GM19239 (cell line): ENCODE measurements at regions not wholly inside any gene's neighbourhood (a gene's known extent, or its start where the extent isn't known, plus 50 kb on each side); places are given as distances from the start of the nearest gene placed in this dataset.
"Not testable (repeated sequence)": the region's sequence is repeated elsewhere in the genome, so short reads cannot be mapped to it uniquely, and the experiment has no call there.

Source experiments
- DNase-seq: peaks from one replicate; pipeline ENCODE4 v3.0.0; 2011; ENCODE audit warnings: low spot score; ENCODE audit not compliant: insufficient read length
- FAIRE-seq: peaks from 2 replicates; lab custom pipeline; 2011; peaks lifted over from hg19 to GRCh38; lab: Jason Lieb, UNC

DNA sequence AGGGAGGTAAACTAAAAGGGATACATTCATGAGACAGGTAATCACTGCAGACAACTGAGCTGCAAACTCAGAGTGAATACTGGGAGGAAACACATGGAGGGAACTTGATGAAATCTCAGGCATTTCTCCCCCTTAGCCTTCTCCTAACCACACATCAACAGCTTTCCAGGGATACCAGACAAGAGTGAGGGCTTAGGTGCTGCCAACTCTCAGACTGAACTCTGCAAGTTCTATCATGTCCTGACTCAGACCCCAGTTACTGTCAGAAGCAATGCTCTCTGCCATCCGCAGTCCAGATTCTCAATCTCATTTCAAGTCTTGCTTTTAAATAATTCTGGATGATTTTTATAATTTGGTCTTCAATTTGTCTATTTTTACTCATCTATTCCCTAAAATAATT lies 267.3 kb downstream of the LTN1 start:
- DNase-seq (no peak), FAIRE-seq (no peak)

DNA sequence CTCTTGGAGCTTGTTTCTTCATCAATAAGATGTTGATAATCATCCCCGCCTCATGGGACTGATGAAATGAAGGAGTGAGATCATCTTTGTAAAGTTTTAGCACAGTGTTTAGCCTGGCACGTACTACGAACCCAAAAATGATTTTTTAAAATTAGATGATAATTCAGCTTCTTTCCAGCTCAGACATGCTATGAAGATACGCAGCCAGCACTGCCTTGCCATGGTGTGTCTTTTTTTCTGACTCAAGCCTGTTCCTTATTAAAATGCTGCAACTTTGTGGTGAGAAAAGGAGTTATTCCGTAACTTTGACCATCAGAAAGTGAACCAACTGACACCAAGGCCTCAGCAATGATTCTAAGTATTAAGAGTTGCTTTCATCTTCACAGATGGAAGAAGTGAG lies 269.0 kb downstream of the LTN1 start:
- DNase-seq (no peak), FAIRE-seq (no peak)

DNA sequence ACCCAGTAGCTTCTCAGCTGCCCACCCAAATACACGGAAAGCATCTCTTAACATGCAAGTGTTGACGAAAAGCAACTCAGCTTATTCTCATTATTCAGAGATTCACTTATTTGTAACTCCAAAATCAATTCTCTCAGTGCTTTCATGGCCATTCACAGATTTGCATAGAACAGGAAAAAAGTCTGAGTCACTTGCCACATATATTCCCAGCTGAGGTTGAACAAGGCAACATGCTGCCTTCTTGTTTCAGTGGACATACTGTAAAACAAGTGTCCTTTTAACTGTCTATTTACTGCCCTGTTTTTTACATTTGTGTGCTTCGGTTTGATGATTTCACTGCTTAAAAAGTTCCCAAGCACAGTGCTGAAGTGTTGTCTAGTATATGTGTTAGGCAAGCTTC lies 273.0 kb downstream of the LTN1 start:
- DNase-seq, result no peak
- FAIRE-seq, result no peak

DNA sequence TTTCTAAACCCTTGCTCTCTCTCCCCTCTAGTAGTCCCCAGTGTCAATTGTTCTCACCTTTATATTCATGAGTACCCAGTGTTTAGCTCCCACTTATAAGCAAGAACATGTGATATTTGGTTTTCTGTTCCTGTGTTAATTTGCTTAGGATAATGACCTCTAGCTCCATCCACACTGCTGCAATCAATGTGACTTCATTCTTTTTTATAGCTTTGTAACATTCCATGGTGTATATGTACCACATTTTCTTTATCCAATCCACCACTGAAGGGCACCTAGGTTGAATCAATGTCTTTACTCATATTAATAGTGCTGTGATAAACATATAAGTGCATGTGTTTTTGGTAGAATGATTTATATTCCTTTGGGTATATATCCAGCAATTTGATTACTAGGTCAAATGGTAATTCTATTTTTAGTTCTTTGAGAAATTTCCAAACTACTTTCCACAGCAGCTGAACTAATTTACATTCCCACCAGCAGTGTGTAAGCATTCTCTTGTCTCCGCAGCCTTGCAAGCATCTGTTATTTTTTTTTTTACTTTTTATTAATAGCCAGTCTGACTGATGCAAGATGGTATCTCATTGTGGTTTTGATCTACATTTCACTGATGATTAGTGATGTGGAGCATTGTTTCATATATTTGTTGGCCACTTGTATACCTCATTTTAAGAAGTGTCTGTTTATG lies 277.8 kb downstream of the LTN1 start:
- FAIRE-seq, result no peak
- no peak for DNase-seq

DNA sequence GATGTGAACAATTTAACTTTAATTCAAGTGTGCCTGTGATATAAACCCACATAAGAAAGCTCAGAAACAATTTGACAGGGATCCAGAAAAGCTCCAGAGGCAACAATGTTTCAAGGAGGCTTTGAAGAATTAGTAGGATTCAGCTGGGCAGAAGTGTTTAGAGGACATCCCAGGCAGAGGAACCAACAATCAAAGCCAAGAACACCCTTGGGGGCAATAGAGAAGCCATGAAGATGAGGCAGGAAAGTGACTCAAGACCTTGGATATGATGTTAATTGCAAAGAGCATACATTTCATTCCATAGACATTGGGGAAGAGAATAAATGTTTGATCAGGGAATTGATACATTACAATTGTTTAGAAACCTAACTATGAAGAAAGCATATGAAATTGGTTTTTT lies 280.3 kb downstream of the LTN1 start:
- no peak for FAIRE-seq
- DNase-seq, result no peak

DNA sequence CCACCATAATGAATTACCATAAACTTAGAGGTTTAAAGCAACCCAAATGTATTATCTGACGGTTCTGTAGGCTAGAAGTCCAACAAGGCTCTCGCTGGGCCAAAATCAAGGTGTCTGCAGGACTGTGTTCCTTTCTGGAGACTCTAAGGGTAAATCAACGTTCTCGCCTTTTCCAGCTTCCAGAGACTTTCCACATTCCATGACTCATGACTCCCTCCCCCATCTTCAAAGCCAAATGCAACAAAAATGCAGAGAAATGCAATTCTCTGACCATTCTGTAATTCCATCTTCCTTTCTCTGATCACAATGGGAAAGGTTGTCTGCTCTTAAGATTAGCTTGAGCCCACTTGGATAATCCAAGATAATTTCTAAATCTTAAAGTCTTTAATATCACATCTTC lies 287.1 kb downstream of the LTN1 start:
- DNase-seq (no peak), FAIRE-seq (no peak)

DNA sequence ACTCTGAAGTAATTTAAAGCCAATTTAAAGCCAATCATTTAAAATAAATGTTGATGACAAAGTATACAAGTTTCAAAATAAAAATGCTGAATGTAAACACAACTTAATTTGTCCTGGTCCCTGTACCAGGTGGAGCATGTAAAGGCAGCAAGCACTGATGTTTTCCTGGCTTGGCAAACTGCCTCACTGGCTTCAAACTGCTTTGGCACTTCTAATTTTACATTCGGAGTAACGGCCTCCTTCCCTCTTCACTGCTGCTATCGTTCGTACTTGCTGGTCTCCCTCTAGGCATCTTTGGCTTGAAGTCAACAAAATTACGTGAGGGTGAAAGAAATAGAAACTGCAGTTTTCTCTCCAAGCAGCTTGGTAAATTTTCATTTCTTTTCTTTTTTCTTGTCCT lies 287.9 kb downstream of the LTN1 start:
- FAIRE-seq (no peak), DNase-seq (no peak)

DNA sequence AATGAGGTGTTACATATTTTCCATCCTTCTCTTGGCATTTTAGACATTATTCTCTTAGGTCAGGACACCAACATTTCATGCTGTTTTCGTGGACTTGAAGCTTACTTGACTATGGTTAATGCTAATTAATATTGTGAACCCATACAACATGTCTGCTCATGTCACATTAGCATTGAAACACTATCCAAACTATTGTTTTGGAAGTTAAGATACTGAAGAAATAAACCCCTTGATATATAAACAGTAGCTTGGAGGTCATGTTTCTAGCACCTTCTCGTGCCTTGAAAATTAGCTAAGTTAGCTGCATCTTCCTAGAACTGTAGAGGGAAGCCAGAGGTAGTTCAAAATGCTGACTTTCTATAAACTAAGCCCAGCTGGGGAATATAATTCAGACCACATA lies 288.8 kb downstream of the LTN1 start:
- DNase-seq (no peak), FAIRE-seq (no peak)

DNA sequence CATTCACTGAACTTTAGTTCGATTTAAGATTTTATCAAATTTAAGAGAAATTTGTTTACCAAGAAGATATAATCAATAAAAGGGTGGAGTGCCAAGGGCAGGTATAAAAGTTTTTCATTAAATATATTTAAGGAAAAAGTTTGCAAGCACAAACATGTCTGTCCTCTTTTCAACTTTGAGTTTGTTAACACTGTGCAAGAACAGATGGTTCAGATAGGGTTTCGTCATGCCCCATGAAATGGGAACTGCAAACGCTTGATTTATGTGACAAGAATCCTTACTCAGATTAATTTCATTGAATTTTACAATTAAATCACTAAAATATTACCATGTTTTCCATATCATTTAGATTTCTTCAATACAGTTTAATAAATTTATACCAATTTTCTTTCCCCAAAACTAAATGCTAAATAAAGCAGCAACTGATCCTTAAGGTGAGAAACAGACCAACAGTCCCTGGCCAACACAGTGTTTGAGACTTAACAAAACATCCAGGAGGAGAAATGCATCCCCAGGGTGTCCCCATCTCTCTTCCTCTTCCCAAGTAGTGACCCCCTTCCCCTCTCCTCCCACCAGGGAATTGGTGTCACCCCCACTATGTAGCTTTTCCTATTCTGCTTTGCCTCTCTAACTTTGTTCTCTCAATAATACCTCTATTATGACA lies 292.9 kb downstream of the LTN1 start:
- no peak for FAIRE-seq
- DNase-seq, result no peak

DNA sequence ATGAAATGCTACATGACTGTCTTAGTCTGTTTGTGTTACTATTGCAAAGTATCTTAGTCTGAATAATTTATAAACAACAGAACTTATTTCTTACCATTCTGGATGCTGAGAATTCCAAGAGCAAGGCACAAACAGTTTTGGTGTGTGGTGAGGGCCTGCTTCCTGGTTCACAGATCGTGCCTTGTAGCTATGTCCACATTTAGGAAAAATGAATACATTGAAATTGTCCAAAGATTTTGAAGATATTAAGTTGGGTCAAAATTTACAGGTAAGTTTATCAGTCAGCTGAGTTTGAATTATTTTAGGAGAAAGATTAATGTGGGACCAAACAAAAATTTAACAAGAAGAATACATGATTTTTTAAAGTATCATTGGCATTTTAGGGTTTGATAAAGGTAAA lies 293.5 kb downstream of the LTN1 start:
- no peak for FAIRE-seq
- no peak for DNase-seq

DNA sequence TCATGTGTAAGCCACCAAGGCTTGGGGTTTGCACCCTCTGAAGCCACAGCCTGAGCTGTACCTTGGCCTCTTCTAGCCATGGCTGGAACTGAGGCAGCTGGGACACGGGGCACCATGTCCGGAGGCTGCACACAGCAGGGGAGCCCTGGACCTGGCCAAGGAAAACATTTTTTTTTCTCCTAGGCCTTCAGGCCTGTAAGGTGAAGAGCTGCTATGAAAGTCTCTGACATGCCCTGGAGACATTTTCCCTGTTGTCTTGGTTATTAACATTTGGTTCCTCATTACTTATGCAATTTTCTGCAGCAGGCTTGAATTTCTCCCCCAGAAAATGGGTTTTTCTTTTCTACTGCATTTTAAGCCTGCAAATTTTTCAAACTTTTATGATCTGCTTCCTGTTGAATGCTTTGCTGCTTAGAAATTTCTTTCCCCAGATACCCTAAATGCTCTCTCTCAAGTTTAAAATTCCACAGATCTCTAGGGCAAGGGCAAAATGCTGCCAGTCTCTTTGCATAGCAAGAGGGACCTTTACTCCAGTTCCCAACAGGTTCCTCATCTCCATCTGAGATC lies 295.8 kb downstream of the LTN1 start:
- DNase-seq (no peak), FAIRE-seq (no peak)

DNA sequence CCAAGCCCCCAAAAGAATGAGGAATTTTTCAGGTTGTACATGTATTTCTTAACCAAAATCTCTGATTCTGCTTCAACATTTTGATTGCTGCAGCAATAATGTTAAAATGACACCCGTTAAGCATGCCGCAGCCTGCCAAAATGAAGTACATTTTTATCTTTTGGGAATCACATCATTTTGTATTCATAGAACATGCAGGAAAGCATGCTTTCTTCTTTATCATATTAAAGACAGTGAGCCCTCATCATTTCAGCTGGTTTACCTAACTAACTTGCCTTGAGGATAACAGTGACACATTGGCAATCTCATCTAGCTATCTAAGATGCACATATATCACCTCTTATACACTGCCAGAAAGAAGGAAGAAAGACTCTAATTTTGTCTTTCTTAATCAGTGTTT lies 299.2 kb downstream of the LTN1 start:
- no peak for FAIRE-seq
- DNase-seq, result no peak

DNA sequence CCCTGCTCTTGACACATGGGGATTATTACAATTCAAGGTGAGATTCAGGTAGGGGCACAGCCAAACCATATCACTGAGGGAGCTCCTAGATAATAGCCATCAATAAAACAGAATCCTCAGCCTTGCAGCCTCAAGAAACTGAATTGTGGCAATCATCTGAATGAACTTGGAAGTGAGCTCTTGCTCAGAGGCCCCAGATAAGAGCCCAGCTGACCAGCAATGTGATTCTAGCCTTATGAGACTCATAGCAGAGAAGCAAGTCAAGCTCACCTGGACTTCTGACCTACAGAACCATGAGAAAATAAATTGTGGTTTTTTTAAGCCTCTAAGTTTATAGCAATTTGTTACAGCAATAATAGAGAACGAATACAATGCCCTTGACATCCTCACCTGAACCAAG lies 302.5 kb downstream of the LTN1 start:
- no peak for DNase-seq
- no peak for FAIRE-seq

DNA sequence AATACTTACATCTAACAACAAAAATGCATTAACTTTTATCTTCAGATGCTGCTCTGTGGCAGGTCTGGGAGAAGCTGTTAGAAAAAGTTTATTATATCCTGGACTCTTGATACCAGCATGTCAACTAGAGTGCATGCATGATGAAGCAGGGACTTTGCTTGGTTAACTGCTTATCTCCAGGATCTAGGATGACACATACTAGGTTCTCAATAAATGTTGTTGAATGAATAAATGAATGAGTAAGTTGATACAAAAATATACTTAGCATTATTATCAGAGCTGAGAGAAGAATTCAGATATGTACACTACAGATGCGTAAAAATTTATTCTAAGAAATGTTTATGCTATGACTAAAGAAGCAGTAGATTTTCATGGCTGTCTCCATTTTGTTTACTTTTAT lies 304.3 kb downstream of the LTN1 start:
- DNase-seq (no peak), FAIRE-seq (no peak)

DNA sequence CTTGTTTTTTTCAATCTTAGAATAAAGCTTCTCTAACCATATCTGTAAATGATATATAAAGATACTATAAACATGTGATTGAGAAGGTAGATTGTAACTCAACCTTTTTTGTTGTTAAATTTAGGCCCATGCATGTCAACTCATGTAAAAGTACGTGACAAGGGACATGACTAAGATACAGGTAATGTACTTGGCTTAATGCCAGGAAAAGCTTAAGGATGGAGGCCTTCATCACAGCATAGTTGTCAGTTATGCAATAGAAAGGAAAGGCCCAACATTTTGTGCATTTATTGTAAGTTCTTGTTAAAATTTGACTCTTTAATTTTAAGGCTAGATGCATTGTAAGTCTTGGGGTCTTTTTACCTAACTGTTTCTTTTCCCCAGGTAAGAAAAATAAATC lies 305.1 kb downstream of the LTN1 start:
- no peak for FAIRE-seq

DNA sequence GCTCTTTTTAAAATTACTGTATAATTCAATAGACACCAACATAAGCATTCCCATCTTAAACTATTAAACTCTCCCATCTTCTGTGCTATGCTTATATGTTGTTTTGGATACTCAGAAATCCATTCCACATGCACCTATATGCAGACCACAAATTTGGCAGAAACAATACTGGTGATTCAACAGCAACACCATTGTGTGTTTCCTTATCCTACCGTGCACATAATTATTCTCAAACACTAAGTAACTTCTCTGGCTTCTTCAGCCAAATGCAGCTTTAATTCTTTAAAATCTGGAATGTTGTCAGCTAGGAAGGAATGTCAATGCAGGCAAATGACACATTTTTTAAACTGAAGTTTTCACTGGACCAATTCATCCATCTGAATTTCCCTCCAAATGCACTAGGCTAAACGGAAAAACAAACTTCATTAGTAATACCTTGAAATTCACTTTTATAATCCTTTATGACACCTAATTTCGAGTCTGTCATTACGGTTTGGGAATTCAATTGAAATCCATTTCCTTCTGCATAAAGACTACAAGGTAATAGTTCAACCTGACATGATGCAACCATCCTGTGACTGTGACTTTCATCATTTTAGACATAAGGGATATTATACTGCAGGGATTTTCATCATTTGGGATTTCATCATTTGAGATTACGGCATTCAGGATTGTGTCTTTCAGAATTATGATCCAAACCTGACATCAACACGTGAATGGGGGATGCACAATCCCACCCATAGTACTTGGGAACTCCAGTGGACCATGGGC lies 308.5 kb downstream of the LTN1 start:
- no peak for FAIRE-seq
- DNase-seq, result no peak

More for the DNA sequence above, 305.1 kb downstream of the LTN1 start:
- DNase-seq, result no peak

DNA sequence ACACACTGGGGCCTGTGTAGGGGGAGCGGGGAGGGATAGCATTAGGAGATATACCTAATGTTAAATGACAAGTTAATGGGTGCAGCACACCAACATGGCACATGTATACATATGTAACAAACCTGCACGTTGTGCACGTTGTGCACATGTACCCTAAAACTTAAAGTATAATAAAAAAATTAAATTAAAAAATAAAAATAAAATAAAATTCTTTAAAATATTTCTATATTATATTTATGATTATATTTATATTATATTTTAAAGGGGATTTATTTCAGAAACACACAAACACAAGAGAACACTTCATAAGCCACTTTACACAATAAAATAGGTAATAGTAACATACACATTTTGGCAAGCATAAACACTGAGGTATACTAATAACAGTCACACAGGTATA lies 309.8 kb downstream of the LTN1 start:
- FAIRE-seq, result not testable (repeated sequence)

DNA sequence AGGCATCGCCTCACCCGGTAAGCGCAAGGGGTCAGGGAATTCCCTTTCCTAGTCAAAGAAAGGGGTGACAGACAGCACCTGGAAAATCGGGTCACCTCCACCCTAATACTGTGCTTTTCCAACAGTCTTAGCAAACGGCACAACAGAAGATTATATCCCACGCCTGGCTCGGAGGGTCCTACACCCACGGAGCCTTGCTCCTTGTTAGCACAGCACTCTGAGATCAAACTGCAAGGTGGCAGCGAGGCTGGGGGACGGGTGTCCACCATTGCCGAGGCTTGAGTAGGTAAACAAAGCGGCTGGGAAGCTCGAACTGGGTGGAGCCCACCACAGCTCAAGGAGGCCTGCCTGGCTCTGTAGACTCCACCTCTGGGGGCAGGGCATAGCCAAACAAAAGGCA lies 315.6 kb downstream of the LTN1 start:
- not testable (repeated sequence) for FAIRE-seq, DNase-seq

More for the DNA sequence above, 309.8 kb downstream of the LTN1 start:
- DNase-seq, result not testable (repeated sequence)

DNA sequence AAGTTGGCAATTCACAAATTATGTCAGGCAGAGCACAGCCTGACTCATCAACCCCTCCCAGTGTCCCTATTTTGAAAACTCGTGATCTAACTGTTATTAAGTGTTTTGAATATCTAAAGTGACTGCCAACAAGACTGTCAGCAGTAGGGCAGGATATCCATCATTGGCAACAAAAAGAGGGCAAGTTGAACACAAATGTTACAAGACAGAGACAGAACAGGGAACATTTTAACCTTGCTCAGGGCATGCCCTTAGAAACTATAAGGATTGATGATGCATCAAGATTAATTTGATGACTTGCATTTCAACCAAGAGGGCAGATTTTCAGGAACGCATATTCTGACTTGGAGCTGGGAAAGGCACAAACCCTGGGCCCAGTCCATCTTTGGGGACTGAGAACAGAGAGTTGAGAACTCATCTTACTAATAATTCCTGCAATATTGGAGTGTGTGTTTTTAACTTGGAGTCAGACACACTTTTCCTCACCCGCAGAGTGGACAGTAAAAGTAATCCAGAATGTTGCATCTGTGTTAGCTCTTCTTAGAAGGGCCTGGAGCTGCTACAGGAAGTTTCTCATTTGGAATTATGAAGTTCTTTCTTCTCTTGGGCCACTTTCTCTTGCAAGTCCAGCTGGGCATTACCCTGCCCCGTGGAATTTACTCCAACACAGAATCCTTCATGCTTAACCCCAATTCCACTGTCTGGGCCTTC lies 317.2 kb downstream of the LTN1 start:
- FAIRE-seq (no peak), DNase-seq (no peak)

DNA sequence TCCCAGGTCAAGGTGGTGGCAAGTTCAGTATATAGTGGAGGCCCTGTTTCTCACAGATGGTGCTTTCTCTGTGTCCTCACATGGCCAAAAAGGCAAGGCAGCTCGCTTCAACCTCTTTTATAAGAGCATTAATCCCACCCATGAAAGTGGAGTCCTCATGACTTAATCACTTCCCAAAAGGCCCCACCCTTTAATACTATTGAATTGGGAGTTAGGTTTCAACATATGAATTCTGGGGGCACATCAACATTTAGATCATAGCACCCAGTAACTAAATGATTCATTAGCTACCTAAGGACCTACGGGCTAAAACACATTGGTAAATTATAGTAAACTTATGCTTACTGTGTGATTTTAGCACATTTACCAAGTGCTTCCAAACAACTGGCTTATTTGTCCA lies 317.9 kb downstream of the LTN1 start:
- DNase-seq (no peak), FAIRE-seq (no peak)
